OCI-LY3 (cell line): ENCODE measurements at regions not wholly inside any gene's neighbourhood (a gene's known extent, or its start where the extent isn't known, plus 50 kb on each side); places are given as distances from the start of the nearest gene placed in this dataset.
A peak's percentile ranks its signal among the peaks of the same experiment; 100 is the strongest.
"Not testable (repeated sequence)": the region's sequence is repeated elsewhere in the genome, so short reads cannot be mapped to it uniquely, and the experiment has no call there.

Experiments
- H2AFZ ChIP-seq: fragments of 200-600, 300-600 bp; shearing (Covaris generic); 2 replicates; pipeline ENCODE4 v1.6.0; 2014; ENCODE audit warnings: antibody characterized with exemption, low read depth, low read length
- H3K27ac ChIP-seq: fragments of 200-600, 300-600 bp; sonication (generic); 2 replicates; pipeline ENCODE4 v1.5.1; 2014; ENCODE audit warnings: mild to moderate bottlenecking, low read length, moderate library complexity, mixed read lengths
- H3K27me3 ChIP-seq: fragments of 200-600, 300-600 bp; sonication (generic); 2 replicates; pipeline ENCODE4 v1.6.1; 2014; ENCODE audit warnings: low read depth, low read length, mixed read lengths
- H3K36me3 ChIP-seq: fragments of 200-600, 300-600 bp; sonication (generic); replicated peaks from 2 replicates; pipeline ENCODE3; 2014; ENCODE audit warnings: low read depth, low read length, mixed read lengths
- H3K4me1 ChIP-seq: fragments of 300-600, 200-600 bp; sonication (generic); 2 replicates; pipeline ENCODE4 v1.6.1; 2014; ENCODE audit warnings: low read length, mixed read lengths
- H3K4me2 ChIP-seq: fragments of 200-600, 300-600 bp; sonication (generic); 2 replicates; pipeline ENCODE4 v1.6.1; 2014; ENCODE audit warnings: low read length, mixed read lengths
- H3K4me3 ChIP-seq: fragments of 300-600, 200-600 bp; sonication (generic); 2 replicates; pipeline ENCODE4 v1.5.1; 2014; ENCODE audit warnings: antibody characterized with exemption, mild to moderate bottlenecking, low read length, moderate library complexity
- H3K79me2 ChIP-seq: fragments of 300-600, 200-600 bp; shearing (Covaris generic); 2 replicates; pipeline ENCODE4 v1.6.1; 2014; ENCODE audit warnings: mild to moderate bottlenecking, low read length, mixed read lengths
- H3K9ac ChIP-seq: fragments of 300-600, 200-600 bp; shearing (Covaris generic); 2 replicates; pipeline ENCODE4 v1.6.0; 2014; ENCODE audit warnings: mild to moderate bottlenecking, low read length, moderate library complexity
- H3K9me3 ChIP-seq: fragments of 200-600, 300-600 bp; shearing (Covaris generic); 2 replicates; pipeline ENCODE4 v1.6.1; 2014; ENCODE audit warnings: low read length, mixed read lengths; ENCODE audit not compliant: insufficient read depth
- H4K20me1 ChIP-seq: fragments of 200-600, 300-600 bp; sonication (generic); 2 replicates; pipeline ENCODE4 v1.6.1; 2016; ENCODE audit warnings: low read length, mixed read lengths; ENCODE audit not compliant: insufficient read depth
- EZH2phosphoT487 ChIP-seq: fragments of 200-600 bp; shearing (Covaris generic); IDR thresholded peaks from 2 replicates; pipeline ENCODE4 v1.6.1; 2018; ENCODE audit warnings: antibody characterized with exemption, mixed run types, low read depth
- TF ChIP-seq, protein P1 (sequence below): fragments of 200-600, 300-600 bp; sonication (generic); IDR thresholded peaks from 2 replicates; pipeline ENCODE4 v1.5.1; 2014; ENCODE audit warnings: antibody characterized with exemption, low read length, low read depth

DNA sequence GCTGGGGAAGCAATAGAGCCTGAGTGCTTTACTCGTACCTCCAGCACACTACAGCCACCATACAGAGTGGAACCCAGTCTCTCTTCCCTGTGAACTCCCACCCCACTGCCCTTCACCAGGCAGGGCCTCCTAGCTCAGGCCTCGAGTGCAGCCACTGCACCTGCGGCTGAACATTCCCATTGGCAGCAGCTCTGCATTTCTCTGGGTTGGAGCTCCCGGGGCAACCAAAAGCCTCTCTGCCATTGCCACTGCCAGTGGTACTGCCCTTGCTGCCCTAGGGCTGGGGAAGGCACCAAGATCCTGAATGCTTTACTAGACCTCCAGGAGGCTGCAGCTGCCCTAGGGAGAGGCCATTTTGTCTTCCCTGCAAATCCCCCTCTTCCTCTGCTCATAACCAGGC is 266.8 kb downstream of the TDRD3 start:
- TF ChIP-seq EZH2phosphoT487: no peak
- TF ChIP-seq, protein P1, sequence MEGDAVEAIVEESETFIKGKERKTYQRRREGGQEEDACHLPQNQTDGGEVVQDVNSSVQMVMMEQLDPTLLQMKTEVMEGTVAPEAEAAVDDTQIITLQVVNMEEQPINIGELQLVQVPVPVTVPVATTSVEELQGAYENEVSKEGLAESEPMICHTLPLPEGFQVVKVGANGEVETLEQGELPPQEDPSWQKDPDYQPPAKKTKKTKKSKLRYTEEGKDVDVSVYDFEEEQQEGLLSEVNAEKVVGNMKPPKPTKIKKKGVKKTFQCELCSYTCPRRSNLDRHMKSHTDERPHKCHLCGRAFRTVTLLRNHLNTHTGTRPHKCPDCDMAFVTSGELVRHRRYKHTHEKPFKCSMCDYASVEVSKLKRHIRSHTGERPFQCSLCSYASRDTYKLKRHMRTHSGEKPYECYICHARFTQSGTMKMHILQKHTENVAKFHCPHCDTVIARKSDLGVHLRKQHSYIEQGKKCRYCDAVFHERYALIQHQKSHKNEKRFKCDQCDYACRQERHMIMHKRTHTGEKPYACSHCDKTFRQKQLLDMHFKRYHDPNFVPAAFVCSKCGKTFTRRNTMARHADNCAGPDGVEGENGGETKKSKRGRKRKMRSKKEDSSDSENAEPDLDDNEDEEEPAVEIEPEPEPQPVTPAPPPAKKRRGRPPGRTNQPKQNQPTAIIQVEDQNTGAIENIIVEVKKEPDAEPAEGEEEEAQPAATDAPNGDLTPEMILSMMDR: no peak
- H3K27me3 ChIP-seq: no peaks in the 10 kb centered on the region
- no peak overlapping the region for H3K9ac ChIP-seq
- no peaks in the 10 kb centered on the region for H3K9me3 ChIP-seq
- no peak overlapping the region for H3K4me3 ChIP-seq
- H3K27ac ChIP-seq: no peak overlapping the region
- H2AFZ ChIP-seq: no peak overlapping the region
- H4K20me1 ChIP-seq: no peaks in the 10 kb centered on the region
- no peaks in the 10 kb centered on the region for H3K79me2 ChIP-seq
- no peaks in the 10 kb centered on the region for H3K4me1 ChIP-seq
- no peaks in the 10 kb centered on the region for H3K36me3 ChIP-seq
- no peak overlapping the region for H3K4me2 ChIP-seq

DNA sequence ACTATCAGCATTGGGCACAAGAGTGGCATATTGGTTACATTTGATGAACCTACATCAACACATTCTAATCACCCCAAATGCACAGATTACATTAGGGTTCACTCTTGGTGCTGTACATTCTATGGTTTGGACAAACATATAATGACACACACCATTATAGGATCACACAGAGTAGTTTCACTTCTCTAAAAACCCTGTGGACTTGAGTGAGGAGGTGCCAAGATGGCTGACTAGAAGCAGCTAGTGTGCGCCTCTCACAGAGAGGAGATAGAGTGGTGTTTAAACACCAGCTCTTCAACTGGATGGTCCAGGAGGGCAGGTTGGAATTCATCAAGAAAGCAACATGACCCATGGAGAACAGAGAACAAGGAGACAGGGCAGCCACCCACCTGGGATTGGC is 265.6 kb downstream of the TDRD3 start:
- Histone ChIP-seq H3K4me1 (peaks cover 2% of the 10 kb centered on the region; the same call in 1 of the 2 replicates), H2AFZ (0 out of 2 replicates have a peak overlapping the region, but pooled peaks have one; percentile 48), H3K9ac (no peak overlapping the region), H4K20me1 (no peaks in the 10 kb centered on the region), H3K27ac (no peak overlapping the region), H3K36me3 (no peaks in the 10 kb centered on the region), H3K4me3 (no peak overlapping the region), H3K79me2 (no peaks in the 10 kb centered on the region), H3K4me2 (no peak overlapping the region), H3K9me3 (no peaks in the 10 kb centered on the region), H3K27me3 (no peaks in the 10 kb centered on the region)
- TF ChIP-seq, protein P1: no peak
- TF ChIP-seq EZH2phosphoT487: no peak

- Histone ChIP-seq H2AFZ (no peak overlapping the region), H3K27ac (no peak overlapping the region), H3K4me3 (no peak overlapping the region), H3K79me2 (no peaks in the 10 kb centered on the region), H3K27me3 (no peaks in the 10 kb centered on the region), H3K9ac (no peak overlapping the region), H3K4me1 (peaks cover 5% of the 10 kb centered on the region; the same call in 1 of the 2 replicates), H3K36me3 (no peaks in the 10 kb centered on the region), H4K20me1 (no peaks in the 10 kb centered on the region), H3K9me3 (no peaks in the 10 kb centered on the region), H3K4me2 (no peak overlapping the region)
- TF ChIP-seq EZH2phosphoT487: no peak
- TF ChIP-seq, protein P1: no peak
Measured at GRCh38 chr13:60661521-60661920, 264.5 kb downstream of the TDRD3 start.

- not testable (repeated sequence) for H3K4me1 ChIP-seq, H3K9me3 ChIP-seq, H3K36me3 ChIP-seq, H3K27me3 ChIP-seq, H3K4me2 ChIP-seq, H2AFZ ChIP-seq, H3K27ac ChIP-seq, H3K4me3 ChIP-seq, H3K9ac ChIP-seq, H3K79me2 ChIP-seq, H4K20me1 ChIP-seq
Measured at GRCh38 chr13:60657586-60657985, 260.6 kb downstream of the TDRD3 start.

- no peaks in the 10 kb centered on the region for H3K36me3 ChIP-seq
- H3K27me3 ChIP-seq: no peaks in the 10 kb centered on the region
- TF ChIP-seq, protein P1: no peak
- no peak for TF ChIP-seq EZH2phosphoT487
- H3K9me3 ChIP-seq: no peaks in the 10 kb centered on the region
- H2AFZ ChIP-seq: no peak overlapping the region
- no peaks in the 10 kb centered on the region for H4K20me1 ChIP-seq
- no peak overlapping the region for H3K27ac ChIP-seq
- H3K79me2 ChIP-seq: no peaks in the 10 kb centered on the region
- H3K4me1 ChIP-seq: peaks cover 5% of the 10 kb centered on the region; the same call in 1 of the 2 replicates
- H3K4me2 ChIP-seq: no peak overlapping the region
- no peak overlapping the region for H3K9ac ChIP-seq
- no peak overlapping the region for H3K4me3 ChIP-seq
Measured at GRCh38 chr13:60655256-60655655, 258.2 kb downstream of the TDRD3 start.
